ENCODE measurements at regions not wholly inside any gene's neighbourhood (a gene's known extent, or its start where the extent isn't known, plus 50 kb on each side); places are given as distances from the start of the nearest gene placed in this dataset.
"Not testable (repeated sequence)": the region's sequence is repeated elsewhere in the genome, so short reads cannot be mapped to it uniquely, and the experiment has no call there.

DNA sequence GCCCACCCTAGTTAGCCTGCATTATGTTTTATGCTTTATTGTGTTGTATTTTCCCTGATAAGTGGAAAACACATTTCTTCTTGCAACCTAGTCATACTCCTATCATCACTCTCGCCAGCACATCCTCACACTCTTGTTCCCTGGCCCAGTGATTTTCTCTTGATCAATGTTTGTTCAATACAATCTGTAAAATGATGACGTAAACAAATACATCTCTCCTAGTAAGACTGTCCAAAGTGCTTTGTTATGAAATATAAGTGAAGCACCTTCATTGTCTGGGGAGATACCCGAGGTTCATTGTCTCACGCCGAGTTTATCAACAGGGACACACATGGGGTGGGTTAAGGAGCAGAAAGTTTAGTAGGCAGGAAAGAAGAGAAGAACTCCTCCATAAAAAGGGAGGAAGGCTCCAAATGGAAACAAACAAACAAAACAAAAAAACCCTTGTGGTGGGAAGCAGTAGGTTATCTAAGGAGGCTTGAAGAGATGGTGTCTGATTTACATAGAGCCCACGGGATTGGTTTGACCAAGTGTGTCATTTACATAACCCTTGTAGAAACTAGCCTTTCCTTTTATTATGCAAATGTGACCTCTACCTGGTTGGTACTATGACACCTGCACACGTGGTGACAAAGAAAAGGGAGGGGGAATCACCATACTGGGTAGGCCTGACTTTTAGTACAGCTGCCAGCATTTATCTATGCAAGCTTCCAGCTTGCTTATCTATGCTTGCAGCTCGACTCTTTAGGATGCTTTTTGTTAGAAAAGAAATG lies 1317.9 kb upstream of the SPRY2 start:
- no peak overlapping the region for H3K4me3 ChIP-seq (ENCODE audit: low read depth, low read length)
- DNase-seq (ENCODE audit: low read depth) = no peak

DNA sequence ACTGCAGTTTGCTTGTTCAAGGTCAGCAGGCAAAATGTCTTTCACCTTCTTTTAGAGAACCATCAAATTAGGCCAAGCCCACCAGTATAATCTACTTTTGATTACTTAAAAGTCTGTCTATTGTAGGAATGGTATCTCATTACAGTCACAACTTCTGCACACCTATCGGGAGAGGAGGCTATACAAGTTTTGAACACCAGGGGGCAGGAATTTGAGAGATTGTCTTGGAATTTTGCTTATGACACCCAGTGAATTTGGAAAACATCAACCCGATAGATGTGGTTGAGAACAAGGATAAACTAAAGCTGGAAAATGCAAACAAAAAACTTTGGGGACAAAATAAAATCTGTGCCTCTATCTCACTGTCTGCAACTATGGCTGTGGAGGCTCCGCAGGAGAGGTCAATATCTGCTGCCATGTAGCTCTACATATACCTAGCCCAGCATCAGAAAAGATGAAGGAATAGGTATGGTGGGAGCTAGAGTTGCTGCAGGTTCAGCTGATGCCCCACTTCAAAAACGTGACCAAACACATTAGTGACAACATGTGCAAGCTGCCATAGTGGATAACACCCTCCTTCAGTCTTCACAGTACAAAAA lies 1299.2 kb upstream of the SPRY2 start:
- no peak for DNase-seq (ENCODE audit: low read depth)
- no peak overlapping the region for H3K4me3 ChIP-seq (ENCODE audit: low read depth, low read length)

DNA sequence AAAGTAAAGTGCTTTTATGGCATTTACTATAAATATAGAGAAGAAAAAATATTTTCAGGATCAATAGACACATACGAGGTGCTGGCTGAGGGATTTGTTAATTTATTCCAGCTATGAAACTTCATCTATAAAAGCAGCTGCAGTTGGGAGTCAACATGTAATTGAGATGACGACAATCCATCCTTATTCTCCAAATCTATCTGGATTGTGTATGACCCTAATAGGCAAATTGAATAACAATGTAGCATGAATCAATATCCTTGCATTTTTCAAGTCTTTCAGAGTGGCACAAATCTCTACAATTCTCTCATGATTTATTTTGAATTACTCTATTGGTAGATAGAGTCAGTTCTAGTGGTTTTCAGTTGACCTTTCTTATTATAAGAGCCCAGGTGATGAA lies 1296.5 kb upstream of the SPRY2 start:
- DNase-seq (ENCODE audit: low read depth) = no peak
- H3K4me3 ChIP-seq (ENCODE audit: low read depth, low read length) = no peak overlapping the region

DNA sequence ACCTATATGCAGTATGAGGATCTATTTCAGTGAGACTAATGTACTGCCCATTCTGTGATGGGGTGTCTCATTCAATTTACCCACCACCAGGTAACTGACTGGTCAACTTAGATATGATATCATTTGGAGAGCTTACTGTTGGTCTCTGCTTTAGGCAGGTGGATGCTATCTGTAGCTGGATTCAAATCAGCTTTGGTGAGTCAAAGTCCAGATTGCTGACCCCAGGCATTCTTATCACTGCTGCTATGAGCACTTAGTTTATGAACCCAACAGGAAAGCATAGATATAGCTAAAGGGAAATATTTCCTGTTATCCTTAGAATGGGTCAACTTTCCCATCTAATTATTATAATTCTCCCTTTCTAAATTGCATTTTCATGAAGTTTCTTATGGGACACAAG lies 1295.2 kb upstream of the SPRY2 start:
- no peak for DNase-seq (ENCODE audit: low read depth)
- H3K4me3 ChIP-seq (ENCODE audit: low read depth, low read length) = no peak overlapping the region

DNA sequence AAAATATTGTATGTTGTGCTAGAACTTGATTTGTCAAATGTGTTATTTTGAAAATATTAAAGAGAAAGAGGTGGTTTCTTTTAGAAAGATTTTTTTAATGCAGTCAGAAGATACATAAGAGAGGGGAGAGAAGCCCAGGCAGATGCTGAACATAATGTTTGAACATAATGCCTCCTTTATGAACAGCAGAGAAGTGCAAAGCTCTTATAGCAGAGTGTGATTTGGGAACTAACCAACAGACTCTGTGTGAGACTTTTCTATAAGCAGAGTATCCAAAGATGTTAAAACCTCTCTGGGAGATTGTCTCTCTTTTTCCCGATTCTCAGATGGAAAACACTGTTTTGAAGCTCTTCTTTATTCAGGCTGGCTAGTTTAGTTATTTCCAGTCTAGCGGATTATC lies 1274.1 kb upstream of the SPRY2 start:
- H3K4me3 ChIP-seq (ENCODE audit: low read depth, low read length) = no peak overlapping the region
- DNase-seq (ENCODE audit: low read depth) = no peak

DNA sequence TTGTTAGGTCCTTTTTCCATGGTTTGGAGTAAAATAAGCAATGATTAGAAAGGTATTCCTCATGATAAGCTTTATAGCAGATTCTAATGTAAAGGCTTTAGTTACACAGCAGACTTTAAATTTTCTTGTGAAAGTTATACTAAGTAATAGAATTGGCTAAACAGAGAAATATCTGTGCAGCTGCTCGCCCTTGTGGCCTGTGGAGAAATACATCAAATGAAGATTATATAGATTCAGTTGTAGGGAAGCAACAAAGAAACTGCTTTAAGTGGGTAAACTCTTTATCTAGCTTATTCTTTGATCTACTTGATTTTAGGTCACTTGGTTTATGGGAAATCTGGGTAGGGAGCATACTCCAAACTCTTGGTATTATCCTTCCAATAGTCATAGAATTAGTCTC lies 1269.7 kb upstream of the SPRY2 start:
- no peak for DNase-seq (ENCODE audit: low read depth)

DNA sequence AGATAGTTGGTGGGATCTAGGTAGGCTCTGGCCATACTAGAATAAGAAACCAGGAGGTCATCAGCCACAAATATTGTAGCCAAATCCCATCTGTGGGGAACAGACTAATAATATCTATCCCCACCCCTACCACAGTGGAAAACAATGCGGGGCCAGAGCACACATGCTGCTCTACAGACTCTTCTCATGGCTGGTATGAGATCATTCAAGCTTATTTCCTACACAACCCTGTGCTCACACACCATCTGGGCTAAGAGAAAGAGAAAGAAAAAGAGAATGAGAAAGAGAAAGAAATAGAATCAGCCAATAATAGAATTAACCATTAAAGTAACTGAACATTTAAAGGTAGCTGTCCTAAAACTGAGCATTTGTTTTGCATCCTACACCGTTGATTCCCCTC lies 1268.4 kb upstream of the SPRY2 start:
- H3K4me3 ChIP-seq (ENCODE audit: low read depth, low read length) = no peak overlapping the region
- no peak for DNase-seq (ENCODE audit: low read depth)

More for the DNA sequence above, 1269.7 kb upstream of the SPRY2 start:
- H3K4me3 ChIP-seq (ENCODE audit: low read depth, low read length) = no peak overlapping the region

DNA sequence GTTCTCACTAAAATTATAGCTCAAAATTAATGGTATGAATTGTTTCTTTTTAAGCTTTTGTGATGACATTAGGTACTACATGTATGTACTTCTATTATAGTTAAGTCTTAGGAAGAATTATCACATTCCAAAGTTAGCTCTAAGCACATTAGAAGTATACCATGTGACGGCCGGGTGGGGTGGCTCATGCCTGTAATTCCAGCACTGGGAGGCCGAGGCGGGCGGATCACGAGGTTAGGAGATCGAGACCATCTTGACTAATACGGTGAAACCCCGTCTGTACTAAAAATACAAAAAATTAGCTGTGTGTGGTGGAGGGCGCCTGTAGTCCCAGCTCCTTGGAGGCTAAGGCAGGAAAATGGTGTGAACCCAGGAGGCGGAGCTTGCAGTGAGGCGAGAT lies 1265.1 kb upstream of the SPRY2 start:
- H3K4me3 ChIP-seq (ENCODE audit: low read depth, low read length) = no peak overlapping the region
- DNase-seq (ENCODE audit: low read depth) = no peak

DNA sequence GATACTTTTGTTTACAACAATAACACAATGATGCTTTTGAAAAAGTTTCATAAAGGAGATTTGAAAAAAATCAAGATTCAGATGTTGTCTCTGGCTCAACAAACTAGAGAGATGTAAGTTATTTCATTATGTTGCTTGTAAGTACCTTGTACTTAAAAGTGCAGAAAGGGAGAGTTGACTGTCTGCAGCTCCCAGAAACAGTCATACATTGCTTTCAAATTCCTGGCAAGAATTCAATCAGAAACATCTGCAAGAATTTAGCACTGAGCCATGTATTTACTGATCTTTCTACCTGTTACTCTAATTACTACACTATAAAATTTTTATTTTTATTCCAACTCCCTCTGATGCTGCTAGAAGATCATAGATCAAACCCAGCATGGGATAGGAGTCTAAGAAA lies 1261.3 kb upstream of the SPRY2 start:
- no peak for DNase-seq (ENCODE audit: low read depth)
- H3K4me3 ChIP-seq (ENCODE audit: low read depth, low read length) = no peak overlapping the region

DNA sequence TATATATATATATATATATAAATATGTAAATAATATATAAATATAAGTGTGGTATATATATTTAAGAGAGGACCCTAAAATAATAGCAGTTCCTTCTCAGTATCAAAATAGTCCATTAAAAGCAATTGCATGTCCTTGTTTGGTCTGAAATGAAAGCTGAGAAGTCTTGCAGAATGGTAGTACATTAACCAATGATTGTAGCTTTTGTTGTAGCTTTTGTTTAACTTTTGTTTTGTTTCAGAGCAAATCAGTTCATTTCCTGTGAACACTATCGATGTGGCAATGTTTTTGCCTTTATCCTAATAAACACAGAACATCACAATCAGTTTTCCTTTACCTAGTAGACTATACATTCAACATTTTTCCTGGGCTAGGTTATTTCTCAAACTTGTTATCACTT lies 1256.2 kb upstream of the SPRY2 start:
- H3K4me3 ChIP-seq (ENCODE audit: low read depth, low read length) = no peak overlapping the region
- no peak for DNase-seq (ENCODE audit: low read depth)

DNA sequence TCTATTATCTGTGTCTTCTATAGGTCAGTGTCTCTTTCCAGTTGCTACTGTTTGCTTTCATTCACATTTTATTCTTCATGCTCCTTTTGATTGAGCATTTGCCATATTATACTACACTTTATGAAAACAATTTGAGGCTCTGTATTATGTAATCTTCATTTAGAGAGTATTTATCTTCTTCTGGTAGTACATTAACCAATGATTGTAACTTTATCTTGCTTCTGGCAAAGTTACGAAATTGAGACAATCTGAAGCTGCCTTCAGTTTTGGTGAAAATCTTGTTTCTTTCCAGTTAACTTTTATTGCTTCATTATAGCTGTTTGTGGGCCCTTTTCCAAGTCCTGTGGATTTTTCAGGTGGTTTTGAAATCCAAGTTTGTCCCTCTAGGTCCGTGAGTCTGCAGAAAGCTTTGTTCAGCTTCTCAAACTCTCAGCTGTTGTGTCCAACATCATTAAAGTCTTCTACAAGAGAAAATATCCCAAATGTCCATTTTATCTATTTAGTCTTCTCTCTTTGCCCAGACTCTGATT lies 1255.4 kb upstream of the SPRY2 start:
- DNase-seq (ENCODE audit: low read depth) = no peak
- H3K4me3 ChIP-seq (ENCODE audit: low read depth, low read length) = no peak overlapping the region

DNA sequence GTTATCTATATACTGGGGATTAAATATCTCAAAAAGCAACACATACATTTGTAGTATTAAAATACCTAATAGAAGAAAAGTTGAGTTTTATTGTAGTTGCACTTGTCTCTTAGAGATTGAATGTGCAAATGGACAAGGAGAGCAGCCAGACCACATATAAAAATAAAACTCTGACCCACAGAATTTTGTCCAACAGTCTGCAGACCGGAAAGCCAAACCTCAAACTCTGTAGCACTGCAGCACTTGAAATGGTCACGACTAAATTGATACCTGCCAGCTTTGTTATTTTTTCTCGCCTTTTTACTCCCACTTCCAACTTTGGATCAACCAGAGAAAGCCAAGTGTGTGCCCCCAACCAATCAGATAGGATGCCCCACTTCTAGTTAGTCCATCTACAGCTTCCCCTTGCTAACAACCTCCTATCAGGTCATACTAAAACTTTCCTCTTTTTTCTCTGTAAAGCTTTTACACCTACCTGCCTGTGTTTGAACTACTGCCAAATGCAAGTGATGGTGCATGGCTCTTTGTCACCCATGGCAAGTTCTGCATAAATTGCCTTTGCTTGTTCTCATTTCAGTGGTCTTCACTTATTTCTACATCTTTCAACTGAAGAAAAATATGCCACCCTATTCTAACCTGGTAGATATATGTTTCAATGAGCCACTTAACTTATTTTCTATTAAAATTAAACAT lies 1250.7 kb upstream of the SPRY2 start:
- no peak for DNase-seq (ENCODE audit: low read depth)

DNA sequence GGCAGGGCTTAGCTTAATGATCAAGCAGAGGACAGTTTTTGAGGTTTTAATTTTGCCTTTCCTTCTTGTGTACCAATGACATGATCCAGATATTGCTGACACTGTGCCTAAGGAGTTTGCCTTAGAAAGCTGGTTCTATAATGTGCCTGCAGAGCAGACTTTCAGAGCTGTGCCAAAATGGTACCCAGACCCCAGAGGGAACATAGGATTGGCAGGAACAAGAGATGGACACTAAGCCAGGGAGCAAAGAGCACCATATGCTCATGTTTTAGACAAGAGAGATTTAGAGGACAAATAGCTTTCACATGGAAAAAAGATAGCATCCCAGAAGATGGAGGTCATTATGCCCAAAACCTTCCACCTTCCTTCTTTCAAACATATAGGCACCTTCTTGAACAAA lies 1241.5 kb upstream of the SPRY2 start:
- no peak overlapping the region for H3K4me3 ChIP-seq (ENCODE audit: low read depth, low read length)
- no peak for DNase-seq (ENCODE audit: low read depth)

More for the DNA sequence above, 1250.7 kb upstream of the SPRY2 start:
- H3K4me3 ChIP-seq (ENCODE audit: low read depth, low read length) = no peak overlapping the region

DNA sequence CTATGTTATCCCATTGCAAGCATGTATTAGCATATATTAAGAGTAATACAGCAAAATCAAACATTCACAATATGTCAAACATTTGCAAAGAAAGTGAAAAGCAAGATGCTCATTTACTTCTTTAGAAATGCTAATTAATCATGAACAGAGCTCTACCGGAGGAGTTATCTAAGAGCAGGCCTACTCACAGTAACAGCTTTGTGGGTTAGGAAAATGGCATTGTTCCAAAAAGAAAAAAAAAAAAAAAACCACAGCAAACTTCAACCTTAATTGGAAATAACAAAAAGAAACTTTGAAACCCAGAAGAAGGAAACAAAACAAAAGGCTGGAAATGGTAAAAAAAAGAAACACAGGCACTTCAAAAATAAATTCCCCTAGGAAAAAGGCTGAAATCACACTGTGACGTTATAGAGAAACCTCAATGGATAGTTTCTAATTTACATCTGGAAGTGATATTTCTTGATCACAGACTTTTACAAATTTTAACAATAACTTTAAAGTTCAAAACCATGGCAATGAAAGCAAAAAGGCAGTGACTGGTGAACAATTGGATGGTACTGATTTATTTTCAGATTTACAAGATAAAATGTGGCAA lies 1236.8 kb upstream of the SPRY2 start:
- no peak overlapping the region for H3K4me3 ChIP-seq (ENCODE audit: low read depth, low read length)
- DNase-seq (ENCODE audit: low read depth) = no peak

DNA sequence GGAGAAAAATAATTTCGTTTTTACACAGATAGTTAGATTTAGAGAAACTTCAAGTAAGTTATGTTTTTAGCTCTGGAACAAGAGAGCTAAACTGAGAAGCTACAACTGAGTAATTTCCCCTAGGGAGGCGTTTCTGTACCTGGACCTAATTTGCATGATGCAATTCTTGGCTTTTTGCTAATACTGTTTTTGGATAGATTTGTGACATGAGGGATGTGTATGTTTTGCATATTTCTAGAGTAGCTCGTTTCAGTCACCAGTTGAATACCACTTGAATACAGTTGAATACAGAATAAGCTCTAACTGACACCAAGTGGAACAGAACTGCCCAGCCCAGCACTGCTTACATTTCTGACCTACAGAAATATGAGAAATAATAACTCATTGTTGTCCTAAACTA lies 1227.9 kb upstream of the SPRY2 start:
- no peak overlapping the region for H3K4me3 ChIP-seq (ENCODE audit: low read depth, low read length)
- no peak for DNase-seq (ENCODE audit: low read depth)

DNA sequence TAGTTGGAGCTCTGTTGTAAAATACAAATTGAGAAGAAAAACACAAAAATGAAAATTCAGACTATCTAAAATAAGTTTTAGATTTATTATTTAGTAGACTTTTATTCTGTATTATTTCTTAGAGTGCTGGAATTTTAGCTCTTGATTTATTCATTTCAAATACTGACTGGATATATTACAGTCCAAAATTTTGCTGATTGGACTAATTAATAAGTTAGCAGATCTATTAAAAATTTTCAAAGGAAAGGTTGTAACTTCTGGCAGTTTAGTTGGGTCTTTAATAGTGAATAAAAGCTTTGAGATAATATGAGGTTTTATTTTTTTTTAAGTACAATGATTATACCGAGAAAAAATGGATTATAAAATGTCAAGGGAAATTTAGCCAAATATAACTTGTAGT lies 1224.9 kb upstream of the SPRY2 start:
- DNase-seq (ENCODE audit: low read depth) = no peak
- H3K4me3 ChIP-seq (ENCODE audit: low read depth, low read length) = no peak overlapping the region

DNA sequence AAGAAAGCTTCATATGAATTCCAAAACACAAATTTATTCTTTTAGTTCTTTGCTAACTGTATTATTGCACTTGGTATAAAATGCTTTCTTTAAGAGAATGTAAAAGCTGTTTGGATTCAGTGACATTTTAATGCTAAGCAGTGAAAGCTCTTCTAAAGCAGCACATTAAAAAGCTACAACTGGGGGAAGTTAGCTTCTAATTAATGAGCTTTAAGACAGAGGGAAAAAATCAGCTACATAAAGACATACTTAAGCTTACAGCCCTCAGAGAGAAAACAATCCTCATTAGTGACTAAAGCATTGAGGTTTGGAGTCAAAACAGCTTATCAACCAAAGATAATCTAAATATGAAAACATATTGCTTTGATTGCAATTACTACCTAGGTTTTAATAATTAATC lies 1222.2 kb upstream of the SPRY2 start:
- DNase-seq (ENCODE audit: low read depth) = no peak
- H3K4me3 ChIP-seq (ENCODE audit: low read depth, low read length) = no peak overlapping the region

DNA sequence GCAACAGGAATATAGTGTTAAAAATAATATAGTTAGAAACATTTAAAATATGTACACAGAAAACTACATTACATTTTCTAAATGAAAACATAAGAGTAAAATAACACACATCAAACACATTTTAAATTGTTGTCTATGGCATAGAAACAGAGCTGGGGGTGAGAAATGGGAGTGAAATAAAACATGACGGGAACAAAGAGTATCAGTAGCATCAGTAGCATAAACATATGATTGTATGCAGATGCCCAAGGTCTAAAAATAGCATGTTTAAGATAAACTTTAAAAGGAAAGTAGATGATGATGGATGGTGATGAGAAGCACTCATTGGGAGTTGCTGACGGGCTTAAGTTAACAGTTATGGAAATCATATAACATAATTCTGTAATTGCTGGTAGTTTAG lies 1221.7 kb upstream of the SPRY2 start:
- DNase-seq (ENCODE audit: low read depth) = no peak
- no peak overlapping the region for H3K4me3 ChIP-seq (ENCODE audit: low read depth, low read length)

DNA sequence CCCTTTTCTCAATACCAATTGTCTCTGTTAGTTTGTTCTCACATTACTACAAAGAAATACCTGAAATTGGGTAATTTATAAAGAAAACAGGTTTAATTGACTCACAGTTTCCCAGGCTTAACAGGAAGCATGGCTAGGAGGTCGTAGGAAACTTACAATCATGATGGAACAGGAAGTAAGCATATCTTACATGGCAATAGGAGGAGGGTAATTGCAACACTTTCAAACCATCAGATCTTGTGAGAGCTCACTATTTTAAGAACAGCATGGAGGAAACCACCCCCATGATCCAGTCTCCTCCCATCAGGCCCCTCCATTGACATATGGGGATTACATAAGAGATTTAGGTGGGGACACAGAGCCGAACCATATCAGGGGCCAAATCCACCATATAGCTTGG lies 1210.1 kb upstream of the SPRY2 start:
- H3K4me3 ChIP-seq (ENCODE audit: low read depth, low read length) = no peak overlapping the region
- no peak for DNase-seq (ENCODE audit: low read depth)

DNA sequence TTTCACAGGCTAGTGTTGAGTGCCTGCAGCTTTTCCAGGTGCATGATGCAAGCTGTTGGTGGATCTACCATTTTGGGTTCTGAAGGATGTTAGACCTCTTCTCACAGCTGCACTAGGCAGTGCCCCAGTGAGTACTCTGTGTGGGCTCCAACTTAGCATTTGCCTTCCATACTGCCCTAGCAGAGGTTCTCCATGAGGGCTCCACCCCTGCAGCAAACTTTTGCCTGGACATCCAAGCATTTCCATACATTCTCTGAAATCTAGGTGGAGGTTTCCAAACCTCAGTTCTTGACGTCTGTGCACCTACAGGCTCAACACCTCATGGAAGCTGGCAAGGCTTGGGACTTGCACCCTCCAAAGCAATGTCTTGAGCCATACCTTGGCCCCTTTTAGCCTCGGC lies 1205.4 kb upstream of the SPRY2 start:
- not testable (repeated sequence) for H3K4me3 ChIP-seq (ENCODE audit: low read depth, low read length); DNase-seq (ENCODE audit: low read depth)
